ENCODE measurements at regions not wholly inside any gene's neighbourhood (a gene's known extent, or its start where the extent isn't known, plus 50 kb on each side); places are given as distances from the start of the nearest gene placed in this dataset.

DNA sequence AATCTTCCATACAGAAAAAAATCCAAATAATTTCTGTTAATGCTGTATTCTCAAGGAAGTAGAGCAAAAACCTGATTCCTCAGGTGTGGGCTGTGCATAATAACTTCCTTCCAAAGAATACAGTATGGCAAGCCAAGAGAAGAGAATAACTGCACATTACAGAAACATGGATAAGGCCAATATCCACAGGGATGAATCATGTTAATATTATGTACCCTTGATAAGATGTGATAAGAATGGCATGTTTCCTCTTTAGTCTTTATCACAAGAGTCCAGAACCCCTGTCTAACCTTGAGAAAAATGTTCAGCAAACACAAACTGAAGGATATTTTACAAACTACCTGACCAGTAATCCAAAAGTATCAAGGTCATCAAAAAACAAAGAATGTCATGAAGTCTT, 795.8 kb downstream of the SEMA5A start:
- TF ChIP-seq, protein P1, sequence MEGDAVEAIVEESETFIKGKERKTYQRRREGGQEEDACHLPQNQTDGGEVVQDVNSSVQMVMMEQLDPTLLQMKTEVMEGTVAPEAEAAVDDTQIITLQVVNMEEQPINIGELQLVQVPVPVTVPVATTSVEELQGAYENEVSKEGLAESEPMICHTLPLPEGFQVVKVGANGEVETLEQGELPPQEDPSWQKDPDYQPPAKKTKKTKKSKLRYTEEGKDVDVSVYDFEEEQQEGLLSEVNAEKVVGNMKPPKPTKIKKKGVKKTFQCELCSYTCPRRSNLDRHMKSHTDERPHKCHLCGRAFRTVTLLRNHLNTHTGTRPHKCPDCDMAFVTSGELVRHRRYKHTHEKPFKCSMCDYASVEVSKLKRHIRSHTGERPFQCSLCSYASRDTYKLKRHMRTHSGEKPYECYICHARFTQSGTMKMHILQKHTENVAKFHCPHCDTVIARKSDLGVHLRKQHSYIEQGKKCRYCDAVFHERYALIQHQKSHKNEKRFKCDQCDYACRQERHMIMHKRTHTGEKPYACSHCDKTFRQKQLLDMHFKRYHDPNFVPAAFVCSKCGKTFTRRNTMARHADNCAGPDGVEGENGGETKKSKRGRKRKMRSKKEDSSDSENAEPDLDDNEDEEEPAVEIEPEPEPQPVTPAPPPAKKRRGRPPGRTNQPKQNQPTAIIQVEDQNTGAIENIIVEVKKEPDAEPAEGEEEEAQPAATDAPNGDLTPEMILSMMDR (IDR thresholded peaks at IDR 0.05 in 8 of 11, conservative IDR thresholded peaks at IDR 0.05 in 3 of 11) = no peak
- TF ChIP-seq POLR2A (IDR thresholded peaks at IDR 0.05) (no peak), POLR2AphosphoS5 (IDR thresholded peaks at IDR 0.05) (no peak)
